ENCODE measurements at regions not wholly inside any gene's neighbourhood (a gene's known extent, or its start where the extent isn't known, plus 50 kb on each side); places are given as distances from the start of the nearest gene placed in this dataset.
A peak's percentile ranks its signal among the peaks of the same experiment; 100 is the strongest.

- DNase-seq (ENCODE audit: low read depth in 2 of 3, low spot score in 1 of 3) = no peak
Observed at GRCh38 chr9:105860516-105860915, 166.2 kb downstream of the TMEM38B start.

GRCh38 chr9:105861972-105862371 is 167.6 kb downstream of the TMEM38B start:
- no peak for DNase-seq (ENCODE audit: low read depth in 2 of 3, low spot score in 1 of 3)

DNA sequence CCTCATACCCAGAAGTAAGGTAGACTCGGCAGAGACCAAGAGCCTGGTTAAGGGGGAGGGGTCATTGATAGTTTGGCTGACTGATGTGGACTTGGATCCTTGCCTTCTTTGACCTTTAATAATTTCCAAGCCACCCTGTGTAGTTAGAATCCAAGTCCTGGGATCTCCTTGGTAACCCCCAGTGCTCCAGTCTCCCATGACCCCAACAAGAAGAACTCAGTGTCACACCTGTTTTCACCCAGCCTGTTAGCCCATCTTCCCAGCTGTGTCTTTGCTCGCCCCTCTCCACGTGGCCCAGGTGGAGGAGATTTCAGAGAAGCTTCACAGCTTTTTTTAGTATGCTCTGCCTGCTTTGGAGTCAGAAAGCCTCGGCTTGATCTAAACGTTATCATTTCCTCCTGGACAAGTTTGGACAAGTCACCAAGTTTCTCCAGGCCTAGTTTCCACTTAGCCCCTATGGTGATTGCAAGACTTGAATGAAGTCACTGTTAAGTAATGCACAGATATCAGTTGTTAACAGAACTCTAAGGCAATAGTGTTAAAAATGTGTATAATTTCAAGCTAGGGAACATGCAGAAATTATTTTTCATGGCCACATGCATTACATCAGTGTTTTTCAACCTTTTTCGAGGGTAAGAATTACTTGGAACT is 170.0 kb downstream of the TMEM38B start:
- DNase-seq (ENCODE audit: low read depth in 2 of 3, low spot score in 1 of 3) = no peak

DNA sequence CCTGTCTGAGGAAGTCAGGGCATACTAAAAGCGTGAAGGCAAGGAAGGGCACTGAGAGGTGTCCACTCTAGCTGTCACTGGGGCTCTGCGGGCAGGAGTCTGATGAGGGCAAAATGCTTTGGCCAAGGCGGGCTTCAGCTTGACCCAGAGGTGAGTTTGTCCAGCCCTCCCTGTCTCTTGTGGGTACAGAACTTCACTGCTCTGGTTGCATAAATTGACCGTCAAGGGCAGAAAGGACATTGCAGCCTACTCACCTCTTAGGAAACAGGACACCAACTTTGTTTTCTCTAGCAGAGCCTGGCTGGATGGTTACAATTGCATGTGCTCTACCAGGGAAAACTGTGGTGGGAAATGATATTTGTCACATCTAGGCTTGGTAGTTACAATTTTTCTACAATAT is 170.9 kb downstream of the TMEM38B start:
- DNase-seq (ENCODE audit: low read depth in 2 of 3, low spot score in 1 of 3) = no peak

DNA sequence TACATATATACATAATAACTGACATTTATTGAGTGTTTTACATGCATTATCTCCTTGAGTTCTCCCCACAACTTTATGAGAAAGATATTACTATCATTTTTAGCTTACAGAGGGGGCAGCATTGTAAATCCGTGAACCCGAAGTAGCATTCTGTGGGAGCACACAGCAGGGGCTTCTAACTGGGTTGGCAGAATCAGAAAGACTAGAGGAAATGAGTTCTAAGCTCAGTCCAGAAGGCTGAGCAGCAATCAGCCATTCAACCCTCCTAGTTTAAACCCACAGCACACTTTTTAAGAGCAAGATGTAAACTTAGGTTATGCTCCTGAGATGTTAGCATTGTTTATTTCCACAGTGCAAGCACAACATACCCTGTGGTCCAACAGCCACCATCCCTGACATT is 177.2 kb downstream of the TMEM38B start:
- no peak for DNase-seq (ENCODE audit: low read depth in 2 of 3, low spot score in 1 of 3)

GRCh38 chr9:105873801-105874200 is 179.5 kb downstream of the TMEM38B start:
- DNase-seq (ENCODE audit: low read depth in 2 of 3, low spot score in 1 of 3) = no peak

DNA sequence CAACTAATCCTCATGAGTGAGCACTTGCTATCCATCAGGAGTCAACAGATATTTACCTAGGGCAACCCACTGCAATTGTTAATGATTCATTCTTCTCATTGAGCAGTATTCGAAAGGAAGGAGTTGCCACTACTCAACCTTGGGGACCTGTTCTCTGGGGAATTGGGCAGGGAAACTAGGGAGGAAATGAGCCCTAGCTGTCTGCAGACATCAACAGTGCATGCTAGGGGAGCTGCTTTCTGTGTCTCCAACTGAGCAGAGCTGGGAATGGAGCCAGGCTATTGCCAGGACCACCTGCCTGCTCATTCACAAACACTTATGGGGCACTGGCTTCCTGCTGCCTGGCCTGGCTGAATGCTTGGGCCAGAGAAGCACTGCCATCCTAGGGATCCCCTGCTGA is 183.4 kb downstream of the TMEM38B start:
- no peak for DNase-seq (ENCODE audit: low read depth in 2 of 3, low spot score in 1 of 3)

DNA sequence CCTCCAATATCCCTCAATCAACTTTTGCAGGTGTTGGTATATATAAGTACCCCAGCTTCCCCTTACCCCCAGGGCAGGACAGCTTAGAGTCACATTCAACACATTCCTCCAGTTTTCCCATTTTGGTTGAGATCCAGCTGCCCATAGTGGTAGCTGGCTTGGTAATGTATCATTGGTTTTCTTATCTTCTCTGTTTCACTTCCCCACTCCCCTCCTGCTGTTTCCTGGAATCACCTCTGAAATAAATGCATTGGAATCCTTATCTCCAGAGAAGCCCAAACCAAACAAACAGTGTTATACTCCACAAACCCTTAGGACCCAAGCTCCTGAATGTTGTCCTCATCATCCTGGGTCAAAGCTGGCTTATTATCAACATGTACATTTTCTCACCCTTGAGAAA is 184.8 kb downstream of the TMEM38B start:
- no peak for DNase-seq (ENCODE audit: low read depth in 2 of 3, low spot score in 1 of 3)

- no peak for DNase-seq (ENCODE audit: low read depth in 2 of 3, low spot score in 1 of 3)
Observed at GRCh38 chr9:105880517-105880916, 186.2 kb downstream of the TMEM38B start.

GRCh38 chr9:105881021-105881420 is 186.7 kb downstream of the TMEM38B start:
- DNase-seq (ENCODE audit: low read depth in 2 of 3, low spot score in 1 of 3) = no peak

- DNase-seq (ENCODE audit: low read depth in 2 of 3, low spot score in 1 of 3) = peak; percentile 28 to 65 (median 47)
Observed at GRCh38 chr9:105881654-105882349, 187.5 kb downstream of the TMEM38B start.

- DNase-seq (ENCODE audit: low read depth in 2 of 3, low spot score in 1 of 3) = no peak
Observed at GRCh38 chr9:105883847-105884246, 189.5 kb downstream of the TMEM38B start.

DNA sequence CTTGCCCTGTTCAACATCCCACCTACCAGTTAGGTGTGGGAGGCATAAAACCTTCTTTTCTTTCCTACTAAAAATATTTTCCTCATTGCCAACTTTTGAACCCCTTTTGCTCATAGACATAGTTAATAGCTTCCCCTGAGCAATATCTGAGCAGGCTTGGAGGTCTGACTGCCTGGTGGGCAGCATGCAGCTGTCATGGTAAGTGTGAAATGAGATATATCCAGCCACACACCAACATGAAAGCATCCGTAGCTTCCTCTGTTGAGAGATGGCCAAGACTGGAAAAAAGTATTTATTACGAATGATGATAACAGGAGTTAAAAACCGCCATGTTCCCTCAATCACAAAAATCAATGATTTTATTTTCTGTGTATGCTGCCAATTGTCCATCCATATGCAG is 190.1 kb downstream of the TMEM38B start:
- DNase-seq (ENCODE audit: low read depth in 2 of 3, low spot score in 1 of 3) = no peak

DNA sequence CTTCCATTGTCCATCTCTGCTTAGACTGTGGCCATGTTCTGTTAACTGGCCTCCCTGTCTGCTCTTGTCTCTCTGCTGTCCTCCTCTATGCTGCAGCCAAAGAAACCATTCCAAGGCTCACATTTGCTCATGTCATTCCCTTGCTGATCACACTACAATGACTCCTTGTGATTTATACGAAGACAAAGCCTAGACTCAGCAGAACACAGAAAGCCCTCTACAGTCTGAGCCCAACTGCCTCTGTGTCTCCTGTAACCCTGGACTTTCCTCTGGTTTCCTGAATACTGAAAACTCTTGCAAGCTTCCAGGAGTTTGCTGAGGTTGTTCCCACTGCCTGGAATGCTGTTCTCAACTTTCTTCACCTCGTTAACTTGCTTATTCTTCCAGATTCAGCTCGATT is 191.8 kb downstream of the TMEM38B start:
- DNase-seq (ENCODE audit: low read depth in 2 of 3, low spot score in 1 of 3) = no peak

- no peak for DNase-seq (ENCODE audit: low read depth in 2 of 3, low spot score in 1 of 3)
Observed at GRCh38 chr9:105887679-105888078, 193.3 kb downstream of the TMEM38B start.

- DNase-seq (ENCODE audit: low read depth in 2 of 3, low spot score in 1 of 3) = no peak
Observed at GRCh38 chr9:105890046-105890822, 195.9 kb downstream of the TMEM38B start.

GRCh38 chr9:105900123-105900522 is 205.8 kb downstream of the TMEM38B start:
- no peak for DNase-seq (ENCODE audit: low read depth in 2 of 3, low spot score in 1 of 3)

DNA sequence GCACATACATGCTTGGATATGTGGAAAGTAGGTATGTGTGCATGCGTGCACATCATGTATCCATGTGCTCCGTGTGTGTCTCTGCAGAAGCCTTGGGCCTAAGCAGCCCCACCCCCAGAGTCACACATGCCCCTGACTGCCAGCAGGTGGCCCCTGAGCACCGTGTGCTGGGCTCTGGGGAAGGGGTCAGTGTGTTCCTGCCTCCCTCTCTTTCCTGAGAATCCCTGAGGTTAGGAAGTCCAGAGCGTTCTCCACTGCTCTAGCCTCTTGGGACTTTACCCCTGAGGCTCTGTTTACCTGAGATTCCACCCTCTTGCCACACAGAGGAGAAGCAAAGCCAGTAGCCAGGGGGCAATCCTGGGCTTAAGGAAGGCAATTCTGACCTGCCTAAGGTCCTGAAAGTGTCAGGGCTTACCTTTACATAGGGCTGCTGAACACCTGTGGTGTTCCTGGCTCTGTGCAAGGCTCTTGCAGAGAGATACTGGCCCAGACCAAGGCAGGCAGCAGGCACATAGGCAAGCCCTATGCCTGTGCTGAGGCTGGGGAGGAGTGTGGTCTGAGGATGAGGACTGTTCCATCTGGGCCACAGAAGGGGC is 207.3 kb downstream of the TMEM38B start:
- no peak for DNase-seq (ENCODE audit: low read depth in 2 of 3, low spot score in 1 of 3)

DNA sequence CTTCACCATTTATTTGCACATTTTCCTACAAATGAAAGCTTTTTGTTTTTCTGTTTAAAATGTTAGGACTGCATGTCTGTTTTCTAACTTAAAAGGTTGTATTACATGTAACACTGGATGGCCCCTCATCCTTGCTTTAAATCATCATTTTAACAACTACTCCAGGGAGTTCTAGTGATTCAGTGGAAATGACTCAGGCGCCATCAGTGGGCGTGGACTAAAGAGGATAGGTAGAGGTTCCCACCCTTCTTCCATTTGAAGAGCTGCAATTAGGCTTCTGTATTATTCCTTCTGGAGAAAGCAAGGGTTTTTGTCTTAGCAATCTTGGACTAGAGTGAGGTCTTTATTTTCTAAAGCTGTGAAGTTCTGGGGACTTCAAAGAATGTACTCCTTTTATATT is 213.7 kb downstream of the TMEM38B start:
- no peak for DNase-seq (ENCODE audit: low read depth in 2 of 3, low spot score in 1 of 3)

GRCh38 chr9:105911104-105911911 is 217.0 kb downstream of the TMEM38B start:
- no peak for DNase-seq (ENCODE audit: low read depth in 2 of 3, low spot score in 1 of 3)
